Caki2 (cell line): ENCODE measurements at regions not wholly inside any gene's neighbourhood (a gene's known extent, or its start where the extent isn't known, plus 50 kb on each side); places are given as distances from the start of the nearest gene placed in this dataset.
"Not testable (repeated sequence)": the region's sequence is repeated elsewhere in the genome, so short reads cannot be mapped to it uniquely, and the experiment has no call there.

Experiments
- DNase-seq: peaks from one replicate; pipeline ENCODE4 v3.0.0-alpha.2; 2015; ENCODE audit warnings: low read depth
- in situ Hi-C: cut with HindIII; loops from 2 replicates; pipeline ENCODE4 v1.10.0; 2016; ENCODE audit warnings: low sequenced_read_pairs, low pct_unique_long_range_greater_than_20kb, mixed read lengths

DNA sequence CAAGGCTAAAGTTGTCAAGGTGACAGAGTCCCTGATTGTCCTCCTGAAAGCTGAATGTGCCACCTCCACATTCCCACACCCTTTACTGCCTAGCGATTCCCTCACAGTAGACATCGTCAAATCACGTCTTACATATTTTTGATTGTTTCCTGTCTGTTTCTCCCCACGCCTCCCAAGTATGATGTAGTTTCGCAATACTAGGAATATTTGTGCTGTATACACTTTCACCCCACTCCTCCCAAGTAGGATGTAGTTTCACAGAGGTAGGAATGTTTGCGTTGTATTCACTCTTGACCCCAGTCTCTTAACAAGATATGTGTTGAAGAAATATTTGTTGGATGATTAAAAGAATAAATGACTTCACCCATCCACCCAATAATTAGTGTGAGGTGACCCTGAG is 524.1 kb downstream of the PRIM2 start:
- DNase-seq, in situ Hi-C loops: not testable (repeated sequence)

DNA sequence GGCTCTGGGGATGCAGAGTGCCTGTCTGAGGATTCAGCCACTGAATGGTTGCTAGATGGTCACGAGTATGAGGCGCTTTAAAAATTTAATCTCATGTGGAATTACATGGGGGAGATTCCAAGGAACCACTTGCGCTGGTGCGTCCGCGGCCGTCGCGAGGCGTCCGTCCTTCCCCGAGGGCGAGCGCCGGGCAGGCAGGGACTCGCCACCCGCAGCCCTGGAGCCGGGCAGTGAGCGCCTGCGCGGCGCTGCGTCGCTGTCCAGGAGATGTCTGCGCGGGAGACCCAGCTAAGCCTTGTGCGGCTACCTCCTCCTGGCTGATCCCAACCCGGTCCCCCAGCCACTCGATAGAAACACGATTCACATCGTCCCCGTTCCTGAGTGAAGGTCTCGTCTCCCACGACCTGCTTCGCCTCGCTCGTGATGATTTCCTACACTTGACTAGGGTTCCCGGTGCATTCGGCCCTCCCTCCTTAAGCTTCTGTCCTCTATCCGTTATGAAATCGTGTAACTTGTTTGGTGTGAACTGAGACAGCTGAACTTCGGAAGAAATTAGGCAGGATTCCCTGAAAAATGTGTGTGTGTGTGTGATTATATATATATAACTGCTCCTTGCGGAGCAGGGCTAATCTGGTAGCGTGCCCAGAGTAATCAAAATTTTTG is 536.4 kb downstream of the PRIM2 start:
- DNase-seq = not testable (repeated sequence)

DNA sequence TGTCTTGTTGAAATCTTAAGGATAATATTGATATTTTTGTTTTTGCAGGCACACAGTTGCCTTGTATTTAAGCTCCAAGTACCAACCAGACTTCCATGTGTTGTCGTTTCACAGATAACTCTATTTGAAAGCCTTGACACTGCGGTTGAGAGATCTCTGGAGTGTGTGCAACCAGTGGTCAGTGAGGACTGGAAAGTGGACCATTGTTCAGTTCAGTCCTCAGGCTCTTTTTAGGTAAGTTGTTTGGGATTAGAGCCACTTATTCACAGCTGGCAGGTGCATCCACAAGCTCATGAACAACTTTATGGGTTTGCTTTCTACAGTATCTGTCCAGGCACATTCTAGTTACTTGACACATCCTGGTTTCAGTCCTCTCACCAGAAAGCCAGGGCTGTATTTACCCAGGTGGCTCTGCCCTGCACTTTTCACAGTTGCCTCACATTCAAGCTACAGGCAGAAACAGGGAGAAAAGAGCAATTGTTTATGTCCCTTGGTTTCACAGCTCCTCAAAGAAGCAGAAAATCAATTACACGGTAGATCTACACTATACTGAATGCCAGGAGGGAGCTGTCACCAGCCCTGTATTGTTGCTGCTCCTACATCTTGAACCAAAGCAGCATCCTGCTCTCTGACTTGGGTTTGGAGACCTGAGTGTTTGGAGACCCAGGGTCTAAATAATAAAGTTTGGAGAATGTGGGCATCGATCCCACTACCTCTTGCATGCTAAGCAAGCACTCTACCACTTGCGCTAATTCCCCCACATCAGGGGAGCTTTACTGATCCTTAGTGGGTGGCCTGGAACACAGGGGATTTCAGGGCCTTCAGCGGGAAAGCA is 543.3 kb downstream of the PRIM2 start:
- in situ Hi-C loops, DNase-seq: not testable (repeated sequence)

More for the DNA sequence above, 536.4 kb downstream of the PRIM2 start:
- in situ Hi-C loops = not testable (repeated sequence)

DNA sequence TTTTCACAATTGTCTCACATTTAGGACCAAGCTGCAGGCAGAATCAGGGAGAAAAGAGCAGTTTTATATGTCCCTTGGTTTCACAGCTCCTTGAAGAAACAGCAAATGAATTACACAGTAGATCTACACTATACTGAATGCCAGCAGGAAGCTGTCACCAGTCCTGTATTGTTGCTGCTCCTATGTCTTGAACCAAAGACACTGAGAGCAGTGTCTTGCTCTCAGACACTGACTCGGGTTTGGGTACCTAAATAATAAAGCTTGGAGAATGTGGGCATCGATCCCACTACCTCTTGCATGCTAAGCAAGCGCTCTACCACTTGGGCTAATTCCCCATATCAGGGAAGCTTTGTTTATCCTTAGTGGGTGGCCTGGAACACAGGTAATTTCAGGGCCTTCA is 552.7 kb downstream of the PRIM2 start:
- DNase-seq, in situ Hi-C loops: not testable (repeated sequence)

- in situ Hi-C loops, DNase-seq: not testable (repeated sequence)
These were observed 556.0 kb downstream of the PRIM2 start for GRCh38 chr6:57873424-57873823.

- DNase-seq, in situ Hi-C loops: not testable (repeated sequence)
These were observed 559.2 kb downstream of the PRIM2 start for GRCh38 chr6:57876659-57877058.

DNA sequence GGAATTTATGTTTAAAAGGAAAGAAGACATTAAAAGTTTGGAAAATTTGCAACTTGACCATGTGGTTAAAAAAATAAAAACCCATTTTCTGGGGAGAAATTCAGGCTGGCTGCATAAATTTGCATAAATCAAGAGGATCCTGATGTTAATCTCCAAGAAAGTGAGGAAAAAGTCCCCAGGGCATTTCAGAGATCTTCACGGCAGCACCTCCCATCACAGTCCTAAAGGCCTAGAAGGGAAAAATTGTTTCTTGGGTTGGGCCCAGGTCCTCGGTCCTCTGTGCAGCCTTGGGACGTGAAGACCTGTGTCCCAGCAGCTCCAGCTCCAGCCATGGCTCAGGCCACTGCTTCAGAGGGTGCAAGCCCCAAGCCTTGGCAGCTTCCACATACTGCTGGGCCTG is 560.3 kb downstream of the PRIM2 start:
- DNase-seq, in situ Hi-C loops: not testable (repeated sequence)

DNA sequence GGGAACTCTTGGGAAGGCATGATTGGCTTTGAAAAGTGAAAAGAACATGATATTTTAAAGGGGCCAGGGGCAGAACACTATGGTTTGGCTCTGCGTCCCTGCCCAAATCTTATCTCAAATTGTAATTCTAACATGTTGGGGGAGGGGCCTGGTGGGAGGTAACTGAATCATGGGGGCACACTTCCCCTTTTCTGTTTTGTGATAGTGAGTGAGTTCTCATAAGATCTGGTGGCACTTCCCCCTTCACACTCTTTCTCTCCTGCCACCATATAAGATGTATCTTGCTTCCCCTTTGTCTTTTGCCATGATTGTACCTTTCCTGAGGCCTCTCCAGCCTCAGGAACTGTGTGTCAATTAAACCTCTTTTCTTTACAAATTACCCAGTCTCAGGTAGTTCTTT is 561.4 kb downstream of the PRIM2 start:
- in situ Hi-C loops, DNase-seq: not testable (repeated sequence)

GRCh38 chr6:57898850-57899249 is 581.4 kb downstream of the PRIM2 start:
- DNase-seq, in situ Hi-C loops: not testable (repeated sequence)

DNA sequence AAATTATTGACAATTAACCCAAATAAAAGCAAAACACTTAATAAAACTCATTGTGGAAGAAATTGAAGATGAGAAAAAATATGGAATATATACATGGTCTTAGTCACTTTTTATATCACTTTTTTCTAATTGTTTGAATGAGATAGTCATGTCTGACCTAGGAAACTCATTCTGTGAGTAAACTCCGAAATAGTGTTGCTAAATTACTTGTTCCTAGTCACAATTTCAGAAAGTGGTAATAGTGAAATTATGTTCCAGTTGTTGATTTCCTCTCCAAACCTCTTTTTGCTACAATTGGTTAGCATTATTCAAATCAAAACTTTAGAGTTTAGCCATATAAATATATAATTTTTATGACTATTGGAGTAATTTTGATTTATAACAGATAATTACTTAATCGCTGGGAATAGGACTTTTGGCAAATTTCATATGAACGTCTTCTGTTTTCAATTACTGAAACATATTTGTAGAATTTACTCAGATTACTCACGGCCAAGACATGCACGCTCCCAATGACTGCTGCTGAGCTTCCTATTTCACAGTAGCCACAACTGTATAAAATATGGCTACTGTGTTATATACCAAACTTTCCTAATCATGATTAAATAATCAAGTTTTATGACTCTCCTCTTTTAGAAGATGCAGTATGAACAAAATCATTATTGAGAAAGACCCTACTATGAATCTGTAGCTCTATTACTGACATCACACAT is 583.4 kb downstream of the PRIM2 start:
- DNase-seq, in situ Hi-C loops: not testable (repeated sequence)

DNA sequence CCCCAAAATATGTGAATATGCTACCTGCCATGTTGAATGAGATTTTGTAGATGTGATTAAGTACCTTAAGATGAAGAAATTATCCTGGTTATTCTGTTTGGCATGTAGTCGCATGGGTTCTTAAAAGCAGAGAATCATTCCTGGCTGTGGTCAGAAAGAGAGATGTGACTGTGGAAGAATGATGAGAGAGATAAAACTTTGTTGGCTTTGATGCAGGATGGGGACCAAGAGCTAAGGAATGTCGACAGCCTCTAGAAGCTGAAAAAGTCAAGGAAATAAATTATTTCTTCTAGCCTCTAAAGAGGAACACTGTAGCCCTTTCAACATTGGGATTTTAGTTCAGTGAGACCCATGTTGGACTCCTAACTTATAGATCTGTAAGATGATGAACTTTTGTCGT is 584.0 kb downstream of the PRIM2 start:
- DNase-seq, in situ Hi-C loops: not testable (repeated sequence)

DNA sequence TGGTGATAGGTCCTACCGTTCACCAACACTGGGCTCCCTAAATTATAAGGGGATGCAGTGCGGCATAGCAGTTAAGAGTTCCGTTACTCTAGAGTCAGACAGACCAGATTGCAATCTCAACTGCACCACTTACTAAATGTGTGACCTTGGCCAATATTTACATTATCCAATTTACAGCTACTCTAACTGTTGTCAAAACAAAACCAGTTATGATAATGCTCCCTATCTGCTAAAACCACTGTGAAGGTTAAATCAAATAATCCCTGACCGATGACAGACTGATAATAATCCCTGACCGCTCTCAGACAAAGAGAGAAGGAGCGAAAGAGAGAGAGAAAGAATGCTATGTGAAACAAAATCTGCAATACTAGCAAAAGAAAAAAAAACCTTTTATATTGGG is 586.9 kb downstream of the PRIM2 start:
- in situ Hi-C loops, DNase-seq: not testable (repeated sequence)

GRCh38 chr6:57915300-57915699 is 597.9 kb downstream of the PRIM2 start:
- DNase-seq, in situ Hi-C loops: not testable (repeated sequence)

GRCh38 chr6:57942966-57943365 is 625.5 kb downstream of the PRIM2 start:
- DNase-seq, in situ Hi-C loops: not testable (repeated sequence)

- DNase-seq, in situ Hi-C loops: not testable (repeated sequence)
These were observed 628.8 kb downstream of the PRIM2 start for GRCh38 chr6:57946084-57946768.

DNA sequence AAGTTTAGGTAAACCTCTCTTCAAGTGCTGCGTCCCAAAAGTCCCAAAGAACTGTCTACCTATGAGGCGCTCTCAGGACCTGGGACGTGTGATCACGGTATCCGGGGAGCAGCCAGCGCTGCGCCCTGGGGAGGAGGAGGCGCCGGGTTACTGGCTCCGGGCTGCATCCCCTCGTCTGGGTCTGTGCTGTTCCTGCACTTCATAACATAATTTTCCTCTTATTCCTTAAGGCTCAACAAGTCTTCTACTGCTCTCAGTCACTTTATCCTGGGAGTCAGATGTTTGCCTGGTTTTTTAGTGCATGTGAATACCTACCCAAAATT is 629.3 kb downstream of the PRIM2 start:
- in situ Hi-C loops, DNase-seq: not testable (repeated sequence)

DNA sequence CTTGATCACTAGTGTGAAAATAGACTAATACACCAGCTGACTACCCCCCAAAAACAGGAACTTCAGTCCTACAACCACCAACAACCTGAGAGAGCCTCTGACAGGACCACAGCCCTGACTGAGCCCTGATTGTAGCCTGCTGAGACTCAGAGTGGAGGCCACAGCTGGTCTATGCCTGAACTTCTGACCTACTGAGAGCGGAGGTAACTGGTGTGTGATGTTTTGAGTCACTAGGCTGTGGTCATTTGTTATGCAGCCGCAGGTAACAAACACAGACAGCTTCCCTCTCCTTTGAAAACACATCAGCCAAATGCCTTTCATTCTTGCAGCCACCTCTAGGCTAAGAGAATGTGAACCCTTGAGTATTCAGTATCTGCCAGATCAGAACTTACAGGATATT is 631.1 kb downstream of the PRIM2 start:
- in situ Hi-C loops, DNase-seq: not testable (repeated sequence)

- in situ Hi-C loops, DNase-seq: not testable (repeated sequence)
These were observed 633.0 kb downstream of the PRIM2 start for GRCh38 chr6:57950430-57950829.
